HEK293T (cell line): ENCODE measurements at regions not wholly inside any gene's neighbourhood (a gene's known extent, or its start where the extent isn't known, plus 50 kb on each side); places are given as distances from the start of the nearest gene placed in this dataset.

Source experiments
- ARNT ChIP-seq: fragments of 450-650 bp; IDR thresholded peaks from 2 replicates; pipeline ENCODE4 v1.6.1; 2017; ENCODE audit warnings: mild to moderate bottlenecking
- BHLHE40 ChIP-seq: fragments of 450-650 bp; IDR thresholded peaks from 2 replicates; pipeline ENCODE4 v1.6.1; 2016; ENCODE audit warnings: mild to moderate bottlenecking, moderate library complexity, borderline replicate concordance
- SUZ12 ChIP-seq: fragments of 450-650 bp; IDR thresholded peaks from 2 replicates; pipeline ENCODE4 v1.6.1; 2016; ENCODE audit warnings: mild to moderate bottlenecking
- ZNF384 ChIP-seq: fragments of 450-650 bp; IDR thresholded peaks from 2 replicates; pipeline ENCODE4 v1.6.1; 2016

- no peak for TF ChIP-seq ARNT
- TF ChIP-seq ZNF384 = no peak
- TF ChIP-seq BHLHE40 = no peak
- no peak for TF ChIP-seq SUZ12
Measured at GRCh38 chr11:133782116-133782725, 63.1 kb downstream of the SPATA19 start.
